DND-41 (cell line): ENCODE measurements at regions not wholly inside any gene's neighbourhood (a gene's known extent, or its start where the extent isn't known, plus 50 kb on each side); places are given as distances from the start of the nearest gene placed in this dataset.

Experiments
- EZH2 ChIP-seq: IDR thresholded peaks from 3 replicates; pipeline ENCODE4 v1.6.1; 2012; ENCODE audit warnings: borderline replicate concordance, low read depth, mild to moderate bottlenecking, moderate library complexity, low read length, inconsistent platforms; ENCODE audit not compliant: severe bottlenecking
- TF ChIP-seq, protein P1 (sequence below): IDR thresholded peaks from 2 replicates; pipeline ENCODE4 v1.5.1; 2012; ENCODE audit warnings: borderline replicate concordance, low read length, moderate library complexity, mild to moderate bottlenecking; ENCODE audit not compliant: poor library complexity, severe bottlenecking; ENCODE audit errors: extremely low read depth

DNA sequence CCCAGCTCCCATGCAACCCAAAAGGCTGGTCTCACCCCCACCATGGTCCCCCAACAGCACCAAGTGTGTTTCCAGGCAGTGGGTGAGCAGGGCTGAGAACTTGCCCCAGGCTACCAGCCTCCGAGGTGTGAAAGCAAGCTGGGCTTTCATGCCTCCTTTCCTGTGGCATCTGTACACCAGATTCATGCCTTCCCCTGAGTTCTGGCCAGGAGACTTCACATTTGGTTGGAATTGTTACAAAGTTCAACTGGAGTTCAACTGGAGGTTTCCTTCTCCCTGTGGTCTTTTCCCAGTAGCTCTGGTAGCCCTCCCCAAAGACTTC is 77.6 kb upstream of the RAB40AL start:
- TF ChIP-seq, protein P1, sequence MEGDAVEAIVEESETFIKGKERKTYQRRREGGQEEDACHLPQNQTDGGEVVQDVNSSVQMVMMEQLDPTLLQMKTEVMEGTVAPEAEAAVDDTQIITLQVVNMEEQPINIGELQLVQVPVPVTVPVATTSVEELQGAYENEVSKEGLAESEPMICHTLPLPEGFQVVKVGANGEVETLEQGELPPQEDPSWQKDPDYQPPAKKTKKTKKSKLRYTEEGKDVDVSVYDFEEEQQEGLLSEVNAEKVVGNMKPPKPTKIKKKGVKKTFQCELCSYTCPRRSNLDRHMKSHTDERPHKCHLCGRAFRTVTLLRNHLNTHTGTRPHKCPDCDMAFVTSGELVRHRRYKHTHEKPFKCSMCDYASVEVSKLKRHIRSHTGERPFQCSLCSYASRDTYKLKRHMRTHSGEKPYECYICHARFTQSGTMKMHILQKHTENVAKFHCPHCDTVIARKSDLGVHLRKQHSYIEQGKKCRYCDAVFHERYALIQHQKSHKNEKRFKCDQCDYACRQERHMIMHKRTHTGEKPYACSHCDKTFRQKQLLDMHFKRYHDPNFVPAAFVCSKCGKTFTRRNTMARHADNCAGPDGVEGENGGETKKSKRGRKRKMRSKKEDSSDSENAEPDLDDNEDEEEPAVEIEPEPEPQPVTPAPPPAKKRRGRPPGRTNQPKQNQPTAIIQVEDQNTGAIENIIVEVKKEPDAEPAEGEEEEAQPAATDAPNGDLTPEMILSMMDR = no peak
- no peak for TF ChIP-seq EZH2
